Right lobe of liver (tissue), 6 donors: ENCODE measurements at regions not wholly inside any gene's neighbourhood (a gene's known extent, or its start where the extent isn't known, plus 50 kb on each side); places are given as distances from the start of the nearest gene placed in this dataset.

Experiments
- ATAC-seq, 4 donors: fragments of 200-7000 bp; cut with Tn5 transposase; one replicate each; pipeline ENCODE4 v1.9.1; 2020; ENCODE audit warnings: mild to moderate bottlenecking in 4 of 4, moderate library complexity in 4 of 4
- DNase-seq, 3 donors: peaks; one replicate each; pipeline ENCODE4 v3.0.0-alpha.2; 2020
- H3K27ac ChIP-seq, 3 donors: fragments of 200-600 bp; one replicate each; pipeline ENCODE4 v1.8.0; 2022
- H3K27me3 ChIP-seq, 2 donors: fragments of 200-600 bp; one replicate each; pipeline ENCODE4 v1.8.0; 2022
- H3K36me3 ChIP-seq, 4 donors: fragments of 200-600 bp; sonication (generic) in 1 of 4; one replicate each; pipeline versions ENCODE4 v1.5.1 to v1.8.0; 2017 to 2022; ENCODE audit warnings: control low read depth in 1 of 4
- H3K4me1 ChIP-seq, 4 donors: fragments of 200-600 bp; sonication (generic) in 1 of 4; one replicate each; pipeline versions ENCODE4 v1.5.1 to v1.8.0; 2017 to 2022; ENCODE audit warnings: control low read depth in 1 of 4
- H3K4me3 ChIP-seq, 3 donors: fragments of 200-600 bp; one replicate each; pipeline ENCODE4 v1.8.0; 2022
- H3K9me3 ChIP-seq, 4 donors: fragments of 200-600 bp; sonication (generic) in 1 of 4; one replicate each; pipeline versions ENCODE4 v1.5.1 to v1.8.0; 2017 to 2022; ENCODE audit warnings: control low read depth in 1 of 4
- CTCF ChIP-seq, 4 donors: fragments of 200-600 bp in 3 of 4; fragments of 450-650 bp in 1 of 4; IDR thresholded peaks; one replicate each; pipeline versions ENCODE4 v1.5.1 to v1.8.0; 2016 to 2022; ENCODE audit warnings: antibody characterized with exemption in 4 of 4, mild to moderate bottlenecking in 2 of 4
- POLR2A ChIP-seq: fragments of 450-650 bp; IDR thresholded peaks from one replicate; pipeline ENCODE4 v1.6.1; 2017; ENCODE audit warnings: antibody characterized with exemption, mild to moderate bottlenecking
- WGBS: methylation state at CpG from one replicate; pipeline ENCODE4 v1.1.6; 2018; ENCODE audit warnings: low coverage, low lambda C conversion rate; ENCODE audit not compliant: insufficient coverage; ENCODE audit errors: missing lambda C conversion rate; 5-methylcytosine and 5-hydroxymethylcytosine counted together
- intact Hi-C, 2 donors: fragments of 100-400 bp; cut with DNase I; formaldehyde crosslinking; loops; one replicate each; pipeline versions ENCODE4 v1.11.2 to v1.14.1; 2022
- donor health status: DM: no; HTN: yes; CAD: no.
- donor health status: DM: no; HTN: no; CAD: no.
- donor health status: DM: no; HTN: no; CAD: no.
- donor health status: DM: no; HTN: yes; CAD: no.
- donor health status: DM: no; HTN: yes; CAD: no.

- Histone ChIP-seq H3K36me3 (no peaks in the 10 kb centered on the region), H3K4me1 (no peaks in the 10 kb centered on the region), H3K27ac (no peak overlapping the region), H3K4me3 (no peak overlapping the region), H3K9me3 (no peaks in the 10 kb centered on the region), H3K27me3 (no peaks in the 10 kb centered on the region)
- TF ChIP-seq POLR2A: no peak
- TF ChIP-seq CTCF (IDR thresholded peaks at IDR 0.05): no peak
- intact Hi-C loops: no loop called here
- ATAC-seq: no peak
- WGBS: 76% methylated on average over 7 of the region's 8 CpGs
- no peak for DNase-seq
Measured at GRCh38 chr14:65957631-65958205, 528.5 kb upstream of the CCDC196 start.

- TF ChIP-seq POLR2A: no peak
- TF ChIP-seq CTCF (IDR thresholded peaks at IDR 0.05): peak; percentile 39 to 61 (median 56)
- no peak overlapping the region for H3K4me3 ChIP-seq
- no peak overlapping the region for H3K27ac ChIP-seq
- WGBS: 55% methylated on average over 9 of the region's 13 CpGs
- no peak for DNase-seq
- H3K9me3 ChIP-seq: no peaks in the 10 kb centered on the region
- intact Hi-C loops: no loop called here
- peak; percentile 51 to 68 (median 62) for ATAC-seq
- H3K27me3 ChIP-seq: no peaks in the 10 kb centered on the region
- no peaks in the 10 kb centered on the region for H3K36me3 ChIP-seq
- H3K4me1 ChIP-seq: no peaks in the 10 kb centered on the region
Measured at GRCh38 chr14:65958664-65959562, 527.3 kb upstream of the CCDC196 start.

- Histone ChIP-seq H3K9me3 (no peaks in the 10 kb centered on the region), H3K4me3 (no peak overlapping the region), H3K4me1 (no peaks in the 10 kb centered on the region), H3K36me3 (no peaks in the 10 kb centered on the region), H3K27me3 (no peaks in the 10 kb centered on the region), H3K27ac (no peak overlapping the region)
- WGBS: 52% methylated on average over 2 of the region's 2 CpGs
- no peak for TF ChIP-seq POLR2A
- TF ChIP-seq CTCF (IDR thresholded peaks at IDR 0.05): peak in 1 of 4 donors; percentile 2
- DNase-seq (no peak), ATAC-seq (no peak)
- intact Hi-C loops: no loop called here
Measured at GRCh38 chr14:65959563-65960024, 526.6 kb upstream of the CCDC196 start.

- DNase-seq: peak in 1 of 3 donors; percentile 41
- Histone ChIP-seq H3K36me3 (no peaks in the 10 kb centered on the region), H3K4me3 (no peak overlapping the region), H3K9me3 (no peaks in the 10 kb centered on the region), H3K27ac (no peak overlapping the region), H3K27me3 (no peaks in the 10 kb centered on the region), H3K4me1 (no peaks in the 10 kb centered on the region)
- intact Hi-C loops: no loop called here
- peak; percentile 34 to 57 (median 42) for TF ChIP-seq CTCF (IDR thresholded peaks at IDR 0.05)
- no peak for TF ChIP-seq POLR2A
- WGBS: 35% methylated on average over 6 of the region's 7 CpGs
- peak; percentile 60 to 72 (median 60) for ATAC-seq
Measured at GRCh38 chr14:65961004-65961403, 525.2 kb upstream of the CCDC196 start.
